Hepatocyte (in vitro differentiated cells): ENCODE measurements at regions not wholly inside any gene's neighbourhood (a gene's known extent, or its start where the extent isn't known, plus 50 kb on each side); places are given as distances from the start of the nearest gene placed in this dataset.

Experiments used
- DNase-seq: peaks from one replicate; pipeline ENCODE4 v3.0.0-alpha.2; 2016; ENCODE audit warnings: low spot score
- H2AFZ ChIP-seq: fragments of 200-600 bp; sonication (generic); 2 replicates; pipeline ENCODE4 v1.6.0; 2016; ENCODE audit warnings: antibody characterized with exemption, mild to moderate bottlenecking
- H3K27ac ChIP-seq: fragments of 200-600 bp; sonication (generic); 2 replicates; pipeline ENCODE4 v1.5.1; 2016; ENCODE audit warnings: mild to moderate bottlenecking
- H3K27me3 ChIP-seq: fragments of 200-600 bp; sonication (generic); 2 replicates; pipeline ENCODE4 v1.6.1; 2016
- H3K36me3 ChIP-seq: fragments of 200-600 bp; sonication (generic); replicated peaks from 2 replicates; pipeline ENCODE4 v1.5.1; 2016; ENCODE audit warnings: low read depth; ENCODE audit not compliant: insufficient read depth
- H3K4me1 ChIP-seq: fragments of 200-600 bp; sonication (generic); 2 replicates; pipeline ENCODE4 v1.5.1; 2016; ENCODE audit warnings: mild to moderate bottlenecking, moderate library complexity; ENCODE audit not compliant: insufficient read depth
- H3K4me2 ChIP-seq: fragments of 200-600 bp; sonication (generic); 2 replicates; pipeline ENCODE4 v1.6.0; 2016
- H3K4me3 ChIP-seq: fragments of 200-600 bp; sonication (generic); 2 replicates; pipeline ENCODE4 v1.5.1; 2016; ENCODE audit warnings: mild to moderate bottlenecking
- H3K79me2 ChIP-seq: fragments of 200-600 bp; sonication (generic); 2 replicates; pipeline ENCODE4 v1.6.0; 2017; ENCODE audit warnings: mild to moderate bottlenecking
- H3K9me2 ChIP-seq: fragments of 200-600 bp; sonication (generic); replicated peaks from 2 replicates; pipeline ENCODE4 v1.6.0; 2017; ENCODE audit warnings: mild to moderate bottlenecking; ENCODE audit not compliant: insufficient read depth
- H3K9me3 ChIP-seq: fragments of 200-600 bp; sonication (generic); 2 replicates; pipeline ENCODE4 v1.5.1; 2016; ENCODE audit warnings: low read depth, mild to moderate bottlenecking
- H4K20me1 ChIP-seq: fragments of 200-600 bp; sonication (generic); 2 replicates; pipeline ENCODE4 v1.6.0; 2016; ENCODE audit warnings: mild to moderate bottlenecking; ENCODE audit not compliant: insufficient read depth, poor library complexity, severe bottlenecking
- EZH2 ChIP-seq: fragments of 200-600 bp; sonication (generic); IDR thresholded peaks from 2 replicates; pipeline ENCODE4 v1.6.1; 2016; ENCODE audit warnings: antibody characterized with exemption, mild to moderate bottlenecking, borderline replicate concordance
- EZH2phosphoT487 ChIP-seq: fragments of 200-600 bp; sonication (generic); IDR thresholded peaks from one replicate; pipeline ENCODE4 v1.6.1; 2018; ENCODE audit warnings: antibody characterized with exemption, mild to moderate bottlenecking, low read depth, moderate library complexity; ENCODE audit not compliant: unreplicated experiment, severe bottlenecking
- WGBS: methylation state at CpG from one replicate; pipeline ENCODE4 v1.1.6; 2016; ENCODE audit warnings: low lambda C conversion rate; ENCODE audit errors: missing lambda C conversion rate; 5-methylcytosine and 5-hydroxymethylcytosine counted together
- TF ChIP-seq, protein P1 (sequence below): fragments of 200-600 bp; sonication (generic); IDR thresholded peaks from 2 replicates; pipeline ENCODE4 v1.5.1; 2016; ENCODE audit warnings: antibody characterized with exemption, mild to moderate bottlenecking; ENCODE audit not compliant: poor library complexity

DNA sequence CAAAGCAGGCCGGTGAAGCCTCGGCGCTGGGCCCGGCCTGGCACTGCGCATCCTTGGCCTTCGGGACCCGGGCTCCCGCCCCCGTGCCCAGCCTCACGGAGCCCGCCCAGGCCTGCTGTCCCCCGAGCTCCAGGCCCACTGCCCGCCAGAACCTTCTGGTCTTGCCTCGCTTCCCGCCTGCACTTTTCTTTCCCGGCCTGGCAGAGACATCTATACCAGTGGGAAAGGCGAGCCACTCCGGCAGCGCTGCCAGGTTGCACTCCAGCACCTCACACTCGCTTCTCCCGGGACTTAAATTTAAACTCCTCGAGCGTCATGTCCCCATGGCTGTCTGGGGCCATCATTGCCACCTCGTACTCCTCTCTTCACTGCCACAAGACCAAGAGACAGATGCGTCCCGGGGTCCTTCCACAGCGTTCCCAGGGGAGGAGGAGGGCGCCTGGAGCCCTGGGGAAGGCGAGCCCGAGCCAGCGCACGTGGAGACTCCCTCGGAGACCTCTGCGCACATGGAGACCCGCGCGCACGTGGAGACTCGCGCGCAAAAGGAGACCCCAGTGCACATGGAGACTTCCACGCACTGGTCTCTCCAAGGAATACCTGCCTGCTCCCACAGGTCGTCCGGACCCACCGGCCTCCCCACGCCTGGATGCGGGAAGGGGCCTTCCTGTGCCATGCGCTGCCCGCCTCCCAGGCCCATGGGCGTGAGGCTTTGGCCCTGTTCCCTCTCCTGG lies 253.1 kb upstream of the SALL3 start:
- Histone ChIP-seq H3K4me2 (no peak overlapping the region), H4K20me1 (no peaks in the 10 kb centered on the region), H3K4me1 (no peaks in the 10 kb centered on the region), H3K4me3 (no peak overlapping the region), H2AFZ (no peak overlapping the region), H3K27ac (no peak overlapping the region), H3K9me3 (no peaks in the 10 kb centered on the region), H3K79me2 (no peaks in the 10 kb centered on the region), H3K27me3 (peaks cover 6% of the 10 kb centered on the region), H3K9me2 (no peaks in the 10 kb centered on the region), H3K36me3 (no peaks in the 10 kb centered on the region)
- WGBS: 95% methylated on average over 50 of the region's 50 CpGs
- TF ChIP-seq, protein P1, sequence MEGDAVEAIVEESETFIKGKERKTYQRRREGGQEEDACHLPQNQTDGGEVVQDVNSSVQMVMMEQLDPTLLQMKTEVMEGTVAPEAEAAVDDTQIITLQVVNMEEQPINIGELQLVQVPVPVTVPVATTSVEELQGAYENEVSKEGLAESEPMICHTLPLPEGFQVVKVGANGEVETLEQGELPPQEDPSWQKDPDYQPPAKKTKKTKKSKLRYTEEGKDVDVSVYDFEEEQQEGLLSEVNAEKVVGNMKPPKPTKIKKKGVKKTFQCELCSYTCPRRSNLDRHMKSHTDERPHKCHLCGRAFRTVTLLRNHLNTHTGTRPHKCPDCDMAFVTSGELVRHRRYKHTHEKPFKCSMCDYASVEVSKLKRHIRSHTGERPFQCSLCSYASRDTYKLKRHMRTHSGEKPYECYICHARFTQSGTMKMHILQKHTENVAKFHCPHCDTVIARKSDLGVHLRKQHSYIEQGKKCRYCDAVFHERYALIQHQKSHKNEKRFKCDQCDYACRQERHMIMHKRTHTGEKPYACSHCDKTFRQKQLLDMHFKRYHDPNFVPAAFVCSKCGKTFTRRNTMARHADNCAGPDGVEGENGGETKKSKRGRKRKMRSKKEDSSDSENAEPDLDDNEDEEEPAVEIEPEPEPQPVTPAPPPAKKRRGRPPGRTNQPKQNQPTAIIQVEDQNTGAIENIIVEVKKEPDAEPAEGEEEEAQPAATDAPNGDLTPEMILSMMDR: no peak
- no peak for TF ChIP-seq EZH2phosphoT487
- TF ChIP-seq EZH2: no peak
- DNase-seq: no peak

DNA sequence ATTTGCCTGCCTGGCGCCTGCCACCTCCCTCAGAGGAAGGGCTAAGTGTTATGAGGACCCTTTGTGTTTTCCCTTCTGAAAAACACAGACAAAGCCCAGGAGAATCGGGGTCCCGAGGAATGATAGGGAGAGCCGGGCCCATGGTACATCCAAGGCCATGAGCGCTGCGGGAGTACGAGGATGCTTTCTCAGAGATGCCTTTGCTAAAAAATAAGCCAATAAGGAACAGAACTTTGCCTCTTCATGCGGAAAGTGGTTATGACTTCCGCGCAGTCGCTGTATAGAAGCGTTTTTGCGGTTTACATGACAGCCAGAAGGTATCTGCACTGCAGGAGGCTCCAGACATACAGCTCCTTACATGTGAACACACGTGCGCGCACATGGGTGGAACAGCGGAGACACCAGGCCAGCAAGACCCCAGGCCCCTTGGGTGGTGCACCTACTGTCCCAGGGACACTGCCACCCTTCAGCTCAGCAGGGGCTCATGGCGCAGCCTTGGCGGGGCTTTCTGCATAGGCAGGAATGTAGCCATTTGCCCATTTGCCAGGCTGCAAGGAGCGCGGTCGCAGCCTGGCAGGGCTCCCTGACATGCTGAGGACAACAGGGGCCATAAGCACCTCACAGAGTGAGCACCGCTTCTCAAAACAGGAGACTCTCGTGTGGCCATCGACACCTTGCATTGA lies 252.4 kb upstream of the SALL3 start:
- H3K27me3 ChIP-seq: peaks cover 4% of the 10 kb centered on the region
- H4K20me1 ChIP-seq: no peaks in the 10 kb centered on the region
- no peak overlapping the region for H3K27ac ChIP-seq
- H2AFZ ChIP-seq: no peak overlapping the region
- no peaks in the 10 kb centered on the region for H3K4me1 ChIP-seq
- no peaks in the 10 kb centered on the region for H3K9me2 ChIP-seq
- no peaks in the 10 kb centered on the region for H3K9me3 ChIP-seq
- TF ChIP-seq EZH2phosphoT487 (no peak), EZH2 (no peak)
- TF ChIP-seq, protein P1: no peak
- no peaks in the 10 kb centered on the region for H3K36me3 ChIP-seq
- no peak overlapping the region for H3K4me3 ChIP-seq
- WGBS: 95% methylated on average over 25 of the region's 25 CpGs
- DNase-seq: no peak
- no peaks in the 10 kb centered on the region for H3K79me2 ChIP-seq
- H3K4me2 ChIP-seq: no peak overlapping the region

DNA sequence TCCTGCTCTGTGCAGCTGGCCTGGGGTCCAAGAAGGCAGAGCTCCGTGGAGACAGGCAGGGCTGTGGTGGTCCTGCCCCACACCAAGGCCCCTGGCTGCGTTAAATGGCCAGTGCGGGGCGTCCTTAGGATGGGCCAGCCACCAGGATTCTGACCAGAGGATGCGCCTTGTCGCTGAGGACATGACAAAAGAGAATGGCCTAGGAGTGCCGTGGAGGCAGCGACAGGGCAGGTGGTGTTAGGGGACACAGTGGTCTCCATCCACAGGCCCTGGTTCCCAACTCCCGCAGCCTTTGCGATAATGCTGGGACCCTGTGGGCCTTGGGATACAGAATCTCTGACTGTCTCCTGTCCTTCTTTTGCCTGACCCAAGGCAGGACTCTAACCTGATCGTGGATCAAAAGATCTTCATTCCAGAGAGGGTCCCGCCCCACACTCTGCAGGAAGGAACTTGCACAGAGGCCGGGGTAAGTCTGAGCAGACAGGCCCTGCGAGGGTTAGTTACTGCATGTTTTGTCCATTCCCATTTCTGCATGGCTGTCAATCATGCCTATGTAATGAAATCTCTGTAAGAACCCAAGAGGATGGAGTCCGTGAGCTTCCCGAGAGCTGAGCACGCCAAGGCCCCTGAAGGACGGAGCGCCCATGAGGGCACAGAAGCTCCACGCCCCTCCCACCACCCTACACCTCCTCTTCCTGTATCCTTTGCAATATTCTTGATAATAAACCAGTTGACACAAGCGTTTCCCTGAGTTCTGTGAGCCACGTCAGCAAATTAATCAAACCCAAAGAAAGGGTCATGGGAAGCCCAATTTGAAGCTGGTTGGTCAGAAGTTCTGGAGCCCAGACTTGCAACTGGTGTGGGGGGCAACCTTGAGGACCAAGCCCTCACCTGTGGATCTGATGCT lies 251.5 kb upstream of the SALL3 start:
- no peaks in the 10 kb centered on the region for H3K36me3 ChIP-seq
- no peak overlapping the region for H3K4me3 ChIP-seq
- no peak overlapping the region for H3K27ac ChIP-seq
- no peaks in the 10 kb centered on the region for H3K9me3 ChIP-seq
- no peaks in the 10 kb centered on the region for H3K4me1 ChIP-seq
- TF ChIP-seq, protein P1: no peak
- no peak for TF ChIP-seq EZH2
- TF ChIP-seq EZH2phosphoT487: no peak
- DNase-seq: no peak
- H3K27me3 ChIP-seq: peaks cover 4% of the 10 kb centered on the region
- WGBS: 89% methylated on average over 22 of the region's 22 CpGs
- no peaks in the 10 kb centered on the region for H4K20me1 ChIP-seq
- H3K9me2 ChIP-seq: no peaks in the 10 kb centered on the region
- H3K4me2 ChIP-seq: no peak overlapping the region
- H2AFZ ChIP-seq: no peak overlapping the region
- H3K79me2 ChIP-seq: no peaks in the 10 kb centered on the region
